HEK293T (cell line): ENCODE measurements at regions not wholly inside any gene's neighbourhood (a gene's known extent, or its start where the extent isn't known, plus 50 kb on each side); places are given as distances from the start of the nearest gene placed in this dataset.

ENCODE experiments used
- CTBP1 ChIP-seq: fragments of 450-650 bp; IDR thresholded peaks from 2 replicates; pipeline ENCODE4 v1.6.1; 2016; ENCODE audit warnings: borderline replicate concordance
- ELF4 ChIP-seq: fragments of 450-650 bp; IDR thresholded peaks from 2 replicates; pipeline ENCODE4 v1.6.1; 2017; ENCODE audit warnings: antibody characterized with exemption
- FOXA1 ChIP-seq: fragments of 450-650 bp; IDR thresholded peaks from 2 replicates; pipeline ENCODE4 v1.6.1; 2016; ENCODE audit warnings: mild to moderate bottlenecking
- FOXK2 ChIP-seq: fragments of 450-650 bp; IDR thresholded peaks from 2 replicates; pipeline ENCODE4 v1.6.1; 2016; ENCODE audit warnings: mild to moderate bottlenecking
- FOXM1 ChIP-seq: fragments of 450-650 bp; IDR thresholded peaks from 2 replicates; pipeline ENCODE4 v1.6.1; 2017; ENCODE audit warnings: mild to moderate bottlenecking, borderline replicate concordance
- HDGF ChIP-seq: fragments of 450-650 bp; IDR thresholded peaks from 2 replicates; pipeline ENCODE4 v1.6.1; 2017; ENCODE audit warnings: antibody characterized with exemption, borderline replicate concordance
- NFRKB ChIP-seq: fragments of 450-650 bp; IDR thresholded peaks from 2 replicates; pipeline ENCODE4 v1.6.1; 2016; ENCODE audit warnings: mild to moderate bottlenecking, moderate library complexity
- SUZ12 ChIP-seq: fragments of 450-650 bp; IDR thresholded peaks from 2 replicates; pipeline ENCODE4 v1.6.1; 2016; ENCODE audit warnings: mild to moderate bottlenecking
- TARDBP ChIP-seq: fragments of 450-650 bp; IDR thresholded peaks from 2 replicates; pipeline ENCODE4 v1.6.1; 2016
- ZNF384 ChIP-seq: fragments of 450-650 bp; IDR thresholded peaks from 2 replicates; pipeline ENCODE4 v1.6.1; 2016

- TF ChIP-seq TARDBP (no peak), FOXK2 (no peak), FOXA1 (no peak), NFRKB (no peak), SUZ12 (no peak), CTBP1 (no peak), FOXM1 (no peak), HDGF (no peak), ELF4 (no peak), ZNF384 (no peak)
Observed at GRCh38 chr18:4593895-4594294, 138.8 kb upstream of the DLGAP1 start.
